Psoas muscle (tissue), 7 donors: ENCODE measurements at regions not wholly inside any gene's neighbourhood (a gene's known extent, or its start where the extent isn't known, plus 50 kb on each side); places are given as distances from the start of the nearest gene placed in this dataset.

Experiments
- ATAC-seq, 4 donors: fragments of 200-7000 bp; cut with Tn5 transposase; one replicate each; pipeline ENCODE4 v1.9.1; 2020; ENCODE audit warnings: moderate library complexity in 3 of 4, mild to moderate bottlenecking in 2 of 4
- DNase-seq, 2 donors: peaks; one replicate each; pipeline ENCODE4 v3.0.0-alpha.2; 2020
- H3K27ac ChIP-seq: fragments of 200-600 bp; one replicate; pipeline ENCODE4 v1.8.0; 2022
- H3K27me3 ChIP-seq, 3 donors: fragments of 200-600 bp in 1 of 3; one replicate each; pipeline versions ENCODE4 v1.6.1 to v1.8.0; 2013 to 2022; ENCODE audit warnings: low read length in 2 of 3, mild to moderate bottlenecking in 2 of 3, moderate library complexity in 1 of 3; ENCODE audit not compliant: insufficient read depth in 3 of 3
- H3K36me3 ChIP-seq, 2 donors: fragments of 200-600 bp in 1 of 2; one replicate each; pipeline versions ENCODE4 v1.6.1 to v1.8.0; 2013 to 2022; ENCODE audit warnings: low read depth in 1 of 2, mild to moderate bottlenecking in 1 of 2, moderate library complexity in 1 of 2; ENCODE audit not compliant: insufficient read depth in 1 of 2
- H3K4me1 ChIP-seq: fragments of 200-600 bp; one replicate; pipeline ENCODE4 v1.8.0; 2022
- H3K4me3 ChIP-seq: fragments of 200-600 bp; one replicate; pipeline ENCODE4 v1.8.0; 2022; ENCODE audit warnings: mild to moderate bottlenecking
- H3K9me3 ChIP-seq: fragments of 200-600 bp; one replicate; pipeline ENCODE4 v1.8.0; 2022
- WGBS, 3 donors: extraction: QIAGEN DNeasy Blood & Tissue Kit; methylation state at CpG; one replicate each; pipeline versions ENCODE4 v1.1.6 to v1.1.7; 2013; 5-methylcytosine and 5-hydroxymethylcytosine counted together
- intact Hi-C, 2 donors: fragments of 100-400 bp; cut with DNase I; formaldehyde crosslinking; loops; one replicate each; pipeline versions ENCODE4 v1.11.0 to v1.14.2; 2022
- TF ChIP-seq, protein P1 (sequence below): fragments of 200-600 bp; IDR thresholded peaks from one replicate; pipeline ENCODE4 v1.8.0; 2022; ENCODE audit warnings: antibody characterized with exemption
- donor health status: healthy with polysubstance abuse.
- donor health status: DM: no; HTN: no; CAD: no; lungs with moderate emphysema.
- donor health status: Bipolar disorder and iron deficiency.
- donor health status: healthy.
- donor health status: DM: yes; HTN: yes; CAD: no.
- donor health status: DM: no; HTN: no; CAD: no.
- donor health status: DM: yes; HTN: yes; CAD: no.

DNA sequence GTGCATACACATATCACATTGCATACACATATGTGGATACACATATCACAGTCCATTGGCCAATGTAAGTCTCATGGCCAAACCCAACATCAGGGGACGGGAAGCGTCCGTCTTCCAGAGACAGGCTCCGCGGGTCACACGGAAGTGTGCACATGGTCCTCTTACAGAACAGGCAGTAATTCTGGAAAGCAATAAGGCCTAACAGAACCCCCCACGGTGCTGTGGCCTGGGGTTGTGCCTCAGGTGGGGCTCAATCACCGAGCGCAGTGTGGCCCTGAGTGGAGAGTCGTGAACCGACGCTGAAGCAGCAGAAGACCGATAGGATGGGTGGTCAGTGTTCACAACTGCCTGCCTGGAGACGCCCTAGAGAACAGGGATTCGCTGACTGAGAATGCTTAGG lies 857.3 kb downstream of the GALR1 start:
- intact Hi-C loops, result no loop called here
- Histone ChIP-seq H3K36me3 (no peaks in the 10 kb centered on the region), H3K9me3 (no peaks in the 10 kb centered on the region), H3K27me3 (no peaks in the 10 kb centered on the region), H3K27ac (no peak overlapping the region), H3K4me3 (no peak overlapping the region), H3K4me1 (no peaks in the 10 kb centered on the region)
- DNase-seq, result no peak
- 92 to 95% (median 92%) methylated on average over 15 of the region's 15 CpGs for WGBS, 3 donors
- TF ChIP-seq, protein P1, sequence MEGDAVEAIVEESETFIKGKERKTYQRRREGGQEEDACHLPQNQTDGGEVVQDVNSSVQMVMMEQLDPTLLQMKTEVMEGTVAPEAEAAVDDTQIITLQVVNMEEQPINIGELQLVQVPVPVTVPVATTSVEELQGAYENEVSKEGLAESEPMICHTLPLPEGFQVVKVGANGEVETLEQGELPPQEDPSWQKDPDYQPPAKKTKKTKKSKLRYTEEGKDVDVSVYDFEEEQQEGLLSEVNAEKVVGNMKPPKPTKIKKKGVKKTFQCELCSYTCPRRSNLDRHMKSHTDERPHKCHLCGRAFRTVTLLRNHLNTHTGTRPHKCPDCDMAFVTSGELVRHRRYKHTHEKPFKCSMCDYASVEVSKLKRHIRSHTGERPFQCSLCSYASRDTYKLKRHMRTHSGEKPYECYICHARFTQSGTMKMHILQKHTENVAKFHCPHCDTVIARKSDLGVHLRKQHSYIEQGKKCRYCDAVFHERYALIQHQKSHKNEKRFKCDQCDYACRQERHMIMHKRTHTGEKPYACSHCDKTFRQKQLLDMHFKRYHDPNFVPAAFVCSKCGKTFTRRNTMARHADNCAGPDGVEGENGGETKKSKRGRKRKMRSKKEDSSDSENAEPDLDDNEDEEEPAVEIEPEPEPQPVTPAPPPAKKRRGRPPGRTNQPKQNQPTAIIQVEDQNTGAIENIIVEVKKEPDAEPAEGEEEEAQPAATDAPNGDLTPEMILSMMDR, result no peak
- ATAC-seq, result no peak

DNA sequence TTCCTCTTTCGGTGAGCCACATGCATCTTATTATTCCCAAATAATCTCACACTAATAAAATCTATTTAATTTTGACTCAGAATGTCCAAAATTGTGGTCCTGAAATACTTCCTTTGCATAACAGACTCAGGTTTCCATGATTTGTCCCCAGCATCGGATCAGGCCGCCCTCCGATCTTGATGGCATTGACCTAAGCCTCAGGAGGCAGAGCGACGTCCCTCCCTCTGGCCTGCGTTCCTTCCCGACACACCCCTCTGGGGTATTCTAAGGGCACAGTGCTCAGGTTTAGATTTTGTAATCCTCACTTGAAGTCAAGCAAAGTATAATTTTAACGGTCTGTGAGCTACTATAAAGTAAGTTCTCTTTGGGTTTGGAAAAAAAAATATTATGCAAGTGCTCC lies 857.7 kb downstream of the GALR1 start:
- Histone ChIP-seq H3K27me3 (no peaks in the 10 kb centered on the region), H3K9me3 (no peaks in the 10 kb centered on the region), H3K36me3 (no peaks in the 10 kb centered on the region), H3K4me3 (no peak overlapping the region), H3K27ac (no peak overlapping the region), H3K4me1 (no peaks in the 10 kb centered on the region)
- TF ChIP-seq, protein P1, result no peak
- 69 to 79% (median 71%) methylated on average over 9 of the region's 9 CpGs for WGBS, 3 donors
- intact Hi-C loops, result no loop called here
- ATAC-seq (no peak), DNase-seq (no peak)

DNA sequence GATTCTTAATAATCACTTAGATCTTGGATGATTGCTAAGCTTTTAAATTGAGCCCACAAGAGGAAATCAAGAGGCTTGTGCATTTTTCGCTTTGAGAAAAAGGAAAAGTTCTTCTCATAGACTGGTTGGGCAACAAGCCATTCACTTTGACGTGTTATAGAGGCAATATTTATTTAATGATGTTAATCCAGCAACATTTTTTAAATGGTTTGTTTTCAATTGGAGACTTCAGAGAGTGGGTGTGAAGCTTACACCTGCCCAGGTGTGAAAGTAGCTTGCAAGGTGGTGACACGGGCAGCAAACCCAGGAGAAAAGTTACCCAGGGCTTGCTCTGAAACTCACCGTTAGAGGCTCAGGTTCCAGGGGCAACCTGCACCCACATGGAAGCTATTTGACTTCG lies 858.9 kb downstream of the GALR1 start:
- DNase-seq (no peak), ATAC-seq (no peak)
- H3K4me1 ChIP-seq, result no peaks in the 10 kb centered on the region
- no peak overlapping the region for H3K27ac ChIP-seq
- intact Hi-C loops, result no loop called here
- H3K4me3 ChIP-seq, result no peak overlapping the region
- no peaks in the 10 kb centered on the region for H3K36me3 ChIP-seq
- TF ChIP-seq, protein P1, result no peak
- H3K9me3 ChIP-seq, result no peaks in the 10 kb centered on the region
- H3K27me3 ChIP-seq, result no peaks in the 10 kb centered on the region
- 63 to 65% (median 64%) methylated on average over 5 of the region's 5 CpGs for WGBS, 3 donors

DNA sequence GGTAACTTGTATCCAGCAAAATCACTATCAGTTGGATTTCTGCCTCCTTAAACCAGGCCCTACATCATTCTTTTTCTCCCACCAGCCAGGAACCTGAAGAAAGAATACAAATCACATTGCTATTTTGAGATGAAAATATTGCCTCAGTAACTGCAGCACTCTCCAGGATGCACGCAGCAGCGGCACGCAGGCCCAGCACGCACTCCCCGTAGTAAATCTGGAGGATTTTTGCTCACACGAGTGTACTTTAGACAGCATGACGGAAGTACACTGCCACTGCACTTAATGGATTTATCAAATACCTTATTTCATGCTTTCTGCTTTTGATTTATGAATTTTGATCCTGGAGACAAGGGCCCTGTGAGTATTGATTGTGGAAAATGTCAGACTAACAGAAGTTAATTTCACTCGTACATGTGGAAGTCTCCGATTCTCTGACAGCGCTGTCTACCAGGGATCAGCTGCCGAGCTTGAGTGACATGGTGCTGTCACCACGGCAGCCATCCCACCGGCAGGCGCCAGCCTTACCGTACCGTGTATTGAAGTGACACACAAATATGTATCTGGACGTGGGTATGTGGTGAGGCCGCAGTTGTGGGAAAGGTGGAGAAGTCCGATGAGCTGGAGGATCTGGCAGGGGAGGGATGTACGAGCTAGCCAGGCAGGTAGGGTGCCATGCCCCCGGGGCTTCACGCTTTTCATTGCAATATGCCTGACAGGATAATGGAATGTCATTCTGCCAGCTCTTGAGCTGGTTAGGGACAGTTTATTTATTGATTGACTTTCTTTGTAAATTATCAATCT lies 863.7 kb downstream of the GALR1 start:
- no peaks in the 10 kb centered on the region for H3K9me3 ChIP-seq
- 73 to 79% (median 79%) methylated on average over 22 of the region's 22 CpGs for WGBS, 3 donors
- no peak overlapping the region for H3K27ac ChIP-seq
- no peaks in the 10 kb centered on the region for H3K27me3 ChIP-seq
- TF ChIP-seq, protein P1, result no peak
- no peak for ATAC-seq
- intact Hi-C loops, result no loop called here
- no peaks in the 10 kb centered on the region for H3K36me3 ChIP-seq
- DNase-seq, result no peak
- H3K4me3 ChIP-seq, result no peak overlapping the region
- H3K4me1 ChIP-seq, result no peaks in the 10 kb centered on the region

DNA sequence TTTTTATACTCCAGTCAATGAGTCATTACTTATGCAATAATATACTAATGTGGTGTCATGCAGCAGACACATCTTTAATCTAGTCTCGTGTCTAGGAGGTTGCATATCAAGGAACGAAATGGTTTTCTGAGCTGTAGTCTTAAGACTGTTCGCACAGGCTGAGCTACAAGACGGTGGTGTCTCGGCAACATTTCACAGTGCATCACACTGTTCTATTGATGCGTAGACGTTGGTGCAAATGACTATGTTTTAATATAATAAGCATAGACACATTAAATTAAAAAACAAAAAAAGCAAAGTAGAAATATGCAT lies 864.2 kb downstream of the GALR1 start:
- 88 to 92% (median 89%) methylated on average over 7 of the region's 7 CpGs for WGBS, 3 donors
- Histone ChIP-seq H3K9me3 (no peaks in the 10 kb centered on the region), H3K27ac (no peak overlapping the region), H3K27me3 (no peaks in the 10 kb centered on the region), H3K4me1 (no peaks in the 10 kb centered on the region), H3K4me3 (no peak overlapping the region), H3K36me3 (no peaks in the 10 kb centered on the region)
- ATAC-seq, result no peak
- TF ChIP-seq, protein P1, result no peak
- intact Hi-C loops, result no loop called here
- no peak for DNase-seq
